NCI-H524 (cell line): ENCODE measurements at regions not wholly inside any gene's neighbourhood (a gene's known extent, or its start where the extent isn't known, plus 50 kb on each side); places are given as distances from the start of the nearest gene placed in this dataset.

Experiments used
- DNase-seq, 2 experiments: peaks; one replicate each; lab custom pipeline; 2025; lab: John Stamatoyannopoulos, UW

GRCh38 chr11:80698637-80699036 is 1257.8 kb upstream of the TENM4 start:
- no peak for DNase-seq

GRCh38 chr11:80694385-80694784 is 1253.6 kb upstream of the TENM4 start:
- DNase-seq, result no peak

GRCh38 chr11:80687941-80688340 is 1247.1 kb upstream of the TENM4 start:
- DNase-seq, result peak in 1 of 2 experiments; percentile 37

GRCh38 chr11:80686889-80687288 is 1246.1 kb upstream of the TENM4 start:
- DNase-seq, result no peak

- no peak for DNase-seq
Observed at GRCh38 chr11:80673566-80673965, 1232.7 kb upstream of the TENM4 start.

- DNase-seq, result no peak
Observed at GRCh38 chr11:80669620-80670019, 1228.8 kb upstream of the TENM4 start.

- no peak for DNase-seq
Observed at GRCh38 chr11:80668039-80668438, 1227.2 kb upstream of the TENM4 start.

DNA sequence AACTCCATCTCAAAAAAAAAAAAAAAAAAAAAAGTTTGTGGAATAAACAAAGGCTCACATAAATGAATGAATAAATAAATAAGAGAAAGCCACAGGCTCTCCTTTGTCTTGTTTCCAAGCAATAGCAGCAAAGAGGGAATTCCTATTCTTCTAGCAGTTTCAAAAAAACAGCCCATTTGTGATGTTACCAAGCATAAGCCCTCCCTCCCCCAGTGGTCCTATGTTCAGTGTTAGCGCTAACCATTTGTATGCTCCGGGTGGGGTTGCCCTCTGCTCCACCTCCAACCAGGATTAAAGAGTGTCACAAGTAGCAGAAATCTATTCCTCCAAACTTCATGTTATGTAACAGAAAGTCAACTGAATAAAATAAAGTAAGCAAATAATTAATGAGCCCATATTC is 1215.0 kb upstream of the TENM4 start:
- no peak for DNase-seq

GRCh38 chr11:80650966-80651365 is 1210.1 kb upstream of the TENM4 start:
- peak in 1 of 2 experiments; percentile 20 for DNase-seq

DNA sequence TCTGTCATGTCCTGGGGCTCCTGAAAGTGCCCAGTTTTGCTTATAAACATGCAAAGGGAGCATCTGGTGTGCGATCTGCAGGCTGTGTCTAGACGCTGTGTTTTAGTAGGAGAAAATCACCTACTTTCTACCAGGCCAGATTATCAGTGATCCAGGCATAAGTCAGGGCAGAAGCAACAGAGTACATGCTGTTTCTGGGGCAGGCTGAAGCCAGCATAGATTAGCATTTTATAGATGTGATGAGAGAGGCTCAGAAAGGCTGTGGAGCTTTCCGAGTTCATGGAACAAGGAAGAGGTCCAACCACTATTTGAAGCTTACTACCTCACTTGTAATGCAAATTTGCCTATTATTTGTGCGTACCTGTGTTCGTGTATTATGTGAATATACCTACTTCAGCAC is 1208.4 kb upstream of the TENM4 start:
- no peak for DNase-seq

DNA sequence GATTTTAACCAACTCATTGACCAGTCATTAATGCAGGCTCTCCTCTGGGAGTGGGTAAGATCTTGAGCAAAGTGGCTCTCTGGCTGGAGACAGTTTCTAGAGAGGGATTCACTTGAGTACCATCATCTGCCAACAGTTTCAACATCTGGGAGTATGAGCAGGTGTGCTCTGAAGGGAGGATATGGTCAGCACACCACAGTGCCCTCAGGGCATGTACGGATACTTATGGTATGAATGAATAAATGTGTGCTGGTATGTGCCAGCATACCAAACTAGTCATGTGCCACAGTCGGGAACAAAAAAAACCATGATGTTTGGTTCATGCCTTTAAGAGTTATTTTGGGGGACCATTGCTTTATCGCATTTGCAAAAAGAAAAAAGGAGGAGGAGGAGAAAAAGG is 1197.5 kb upstream of the TENM4 start:
- DNase-seq, result no peak

GRCh38 chr11:80637571-80637970 is 1196.7 kb upstream of the TENM4 start:
- no peak for DNase-seq

GRCh38 chr11:80636999-80637398 is 1196.2 kb upstream of the TENM4 start:
- DNase-seq, result no peak

GRCh38 chr11:80635178-80635577 is 1194.3 kb upstream of the TENM4 start:
- DNase-seq, result no peak

DNA sequence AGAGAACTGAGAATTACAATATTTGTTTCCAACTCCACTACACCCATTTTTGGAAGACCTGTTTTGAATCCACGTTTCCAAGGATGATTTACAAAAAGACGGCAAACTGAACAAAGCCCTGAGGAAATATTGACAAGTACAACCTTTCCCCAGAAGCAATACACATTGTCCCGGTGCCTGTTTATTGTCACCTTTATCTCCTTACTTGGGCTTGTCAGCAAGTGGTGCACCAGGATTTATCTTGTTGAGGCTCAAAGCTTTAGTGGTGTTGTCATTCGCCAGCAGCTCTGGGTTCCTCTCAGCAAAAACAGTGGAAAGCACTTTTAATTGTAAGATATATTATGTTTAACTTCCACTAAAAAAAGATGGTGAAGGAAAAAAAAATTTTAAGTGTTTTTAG is 1191.9 kb upstream of the TENM4 start:
- no peak for DNase-seq

DNA sequence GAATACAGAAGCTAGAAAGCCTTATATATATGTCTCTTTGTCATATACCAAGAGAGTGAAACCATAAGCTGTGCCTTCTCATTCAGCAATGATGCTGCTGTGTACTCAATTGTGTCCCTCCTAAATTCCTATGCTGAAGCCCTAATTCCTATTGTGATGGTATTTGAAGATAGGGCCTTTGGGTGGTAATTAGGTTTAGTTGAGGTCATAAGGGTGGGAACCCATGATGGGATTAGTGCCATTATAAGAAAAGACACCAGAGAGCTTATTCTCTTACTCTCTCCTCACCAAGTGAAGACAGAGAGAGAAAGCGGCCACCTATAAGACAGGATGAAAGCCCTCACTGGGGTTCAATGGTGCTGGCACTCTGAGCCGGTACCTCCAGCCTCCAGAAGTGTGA is 1191.3 kb upstream of the TENM4 start:
- no peak for DNase-seq

- no peak for DNase-seq
Observed at GRCh38 chr11:80629466-80629865, 1188.6 kb upstream of the TENM4 start.

DNA sequence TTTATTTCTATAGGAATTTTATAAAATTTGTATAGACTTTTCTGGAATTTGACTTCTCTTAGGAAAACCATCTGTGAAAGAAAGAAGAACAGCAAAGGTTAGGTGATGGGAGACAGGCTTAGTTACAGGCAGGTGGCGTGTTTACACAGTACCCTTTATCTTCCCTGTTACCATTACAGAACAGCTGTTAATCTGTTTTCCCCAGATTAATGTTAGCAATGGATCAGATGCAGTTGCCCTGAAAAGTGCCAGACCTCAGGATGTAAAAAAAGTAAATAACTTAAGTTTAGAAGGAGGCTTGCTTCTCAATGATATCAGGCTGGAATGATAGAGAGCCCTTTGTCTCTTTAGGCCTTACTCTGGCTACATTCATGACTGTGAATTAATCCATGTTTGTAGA is 1186.5 kb upstream of the TENM4 start:
- peak in 1 of 2 experiments; percentile 33 for DNase-seq

- DNase-seq, result no peak
Observed at GRCh38 chr11:80626721-80627120, 1185.9 kb upstream of the TENM4 start.

DNA sequence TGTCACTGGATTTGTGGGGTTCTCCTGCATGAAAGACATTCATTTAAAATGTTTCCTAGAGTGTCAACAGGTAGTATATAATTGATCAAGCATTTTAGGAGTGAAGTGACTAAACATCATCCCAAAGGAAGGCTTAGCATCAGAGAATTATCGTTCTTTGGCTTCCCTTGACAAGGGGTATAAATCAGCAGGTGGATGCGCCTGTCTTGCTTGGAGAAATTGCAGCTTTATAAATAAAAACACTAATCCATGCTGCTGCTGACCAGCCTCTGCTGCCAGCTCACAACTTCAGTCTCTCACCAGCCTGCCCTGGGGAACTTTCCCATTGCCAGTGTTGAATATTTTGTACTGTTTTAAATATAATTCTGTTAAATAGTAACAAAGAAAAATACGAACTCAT is 1184.7 kb upstream of the TENM4 start:
- DNase-seq, result no peak

GRCh38 chr11:80621871-80622270 is 1181.0 kb upstream of the TENM4 start:
- DNase-seq, result no peak

DNA sequence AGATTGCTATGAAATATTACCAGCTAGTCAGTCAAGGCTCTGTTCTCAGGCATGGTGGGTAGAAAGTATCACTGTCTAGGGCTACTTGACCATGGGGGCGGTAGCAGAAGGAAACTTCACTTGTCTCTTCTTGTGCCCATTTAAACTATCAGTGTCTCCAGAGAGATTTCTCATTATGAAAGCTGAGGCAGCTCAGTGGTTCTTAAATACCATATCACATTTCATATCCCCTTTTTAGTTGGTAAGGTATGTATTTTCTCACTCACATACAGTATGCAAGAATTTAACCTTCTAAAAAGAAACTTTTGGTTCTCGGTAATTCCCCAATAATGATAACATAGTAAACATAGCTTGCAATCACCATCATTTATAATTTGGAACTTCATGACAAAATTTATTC is 1180.0 kb upstream of the TENM4 start:
- no peak for DNase-seq

- no peak for DNase-seq
Observed at GRCh38 chr11:80617156-80617555, 1176.3 kb upstream of the TENM4 start.

DNA sequence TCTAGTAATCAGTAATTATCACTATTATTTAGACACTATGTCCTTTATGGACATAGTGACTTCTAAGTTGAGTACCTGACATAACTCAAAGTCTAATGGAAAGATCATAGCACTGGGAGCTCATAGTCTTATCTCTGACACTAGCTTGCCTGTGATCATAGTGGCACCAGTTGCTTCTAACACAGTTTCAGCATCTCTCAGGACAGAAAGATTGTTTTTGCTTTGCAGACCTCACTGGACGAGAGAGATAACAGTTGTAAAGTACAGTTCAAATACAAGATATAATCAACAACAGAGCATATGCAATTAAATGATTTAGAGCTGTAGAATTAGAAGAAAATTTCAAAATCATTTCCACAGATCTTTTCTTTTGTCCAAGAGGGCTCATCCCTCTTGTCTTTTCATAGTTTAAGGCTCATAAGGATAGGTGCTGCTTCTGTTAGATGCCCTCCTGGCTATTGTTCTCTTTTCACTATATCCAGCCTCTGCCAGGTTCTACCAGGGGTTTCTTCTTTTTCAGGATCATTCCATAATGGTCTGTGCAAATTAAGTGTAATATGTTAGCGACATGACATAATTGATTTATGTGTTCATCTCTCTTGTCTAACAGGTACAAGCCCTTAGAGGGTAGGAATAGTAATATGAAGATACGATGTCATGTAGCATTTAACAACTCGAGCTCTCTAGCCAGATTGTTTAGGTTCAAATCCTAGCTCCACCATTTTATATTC is 1175.4 kb upstream of the TENM4 start:
- no peak for DNase-seq
